GM12875 (cell line): ENCODE measurements at regions not wholly inside any gene's neighbourhood (a gene's known extent, or its start where the extent isn't known, plus 50 kb on each side); places are given as distances from the start of the nearest gene placed in this dataset.

Experiments
- H3K4me3 ChIP-seq: one replicate; pipeline ENCODE4 v1.5.1; 2011; ENCODE audit warnings: low read depth, low read length, control low read depth
- TF ChIP-seq, protein P1 (sequence below): IDR thresholded peaks from 2 replicates; pipeline ENCODE4 v1.5.1; 2011; ENCODE audit warnings: low read depth, mild to moderate bottlenecking, control low read depth, inconsistent platforms, low read length, moderate library complexity, borderline replicate concordance; ENCODE audit not compliant: insufficient read depth

DNA sequence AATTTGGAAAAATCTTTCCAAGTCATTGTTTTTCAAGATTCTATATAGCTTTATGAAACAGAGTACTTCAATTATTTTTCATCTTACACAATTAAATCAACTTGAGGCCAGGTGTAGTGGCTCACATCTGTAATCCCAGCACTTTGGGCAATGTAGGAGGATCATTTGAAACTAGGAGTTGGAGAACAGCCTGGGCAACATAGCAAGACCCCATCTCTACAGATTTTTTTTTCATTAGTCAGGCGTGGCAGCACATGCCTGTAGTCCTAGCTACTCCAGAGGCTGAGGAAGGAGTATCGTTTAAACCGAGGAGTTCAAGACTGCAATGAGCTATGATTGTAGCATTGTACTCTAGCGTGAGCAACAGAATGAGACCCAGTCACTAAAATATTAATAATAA, 72.9 kb downstream of the BMP4 start:
- TF ChIP-seq, protein P1, sequence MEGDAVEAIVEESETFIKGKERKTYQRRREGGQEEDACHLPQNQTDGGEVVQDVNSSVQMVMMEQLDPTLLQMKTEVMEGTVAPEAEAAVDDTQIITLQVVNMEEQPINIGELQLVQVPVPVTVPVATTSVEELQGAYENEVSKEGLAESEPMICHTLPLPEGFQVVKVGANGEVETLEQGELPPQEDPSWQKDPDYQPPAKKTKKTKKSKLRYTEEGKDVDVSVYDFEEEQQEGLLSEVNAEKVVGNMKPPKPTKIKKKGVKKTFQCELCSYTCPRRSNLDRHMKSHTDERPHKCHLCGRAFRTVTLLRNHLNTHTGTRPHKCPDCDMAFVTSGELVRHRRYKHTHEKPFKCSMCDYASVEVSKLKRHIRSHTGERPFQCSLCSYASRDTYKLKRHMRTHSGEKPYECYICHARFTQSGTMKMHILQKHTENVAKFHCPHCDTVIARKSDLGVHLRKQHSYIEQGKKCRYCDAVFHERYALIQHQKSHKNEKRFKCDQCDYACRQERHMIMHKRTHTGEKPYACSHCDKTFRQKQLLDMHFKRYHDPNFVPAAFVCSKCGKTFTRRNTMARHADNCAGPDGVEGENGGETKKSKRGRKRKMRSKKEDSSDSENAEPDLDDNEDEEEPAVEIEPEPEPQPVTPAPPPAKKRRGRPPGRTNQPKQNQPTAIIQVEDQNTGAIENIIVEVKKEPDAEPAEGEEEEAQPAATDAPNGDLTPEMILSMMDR: no peak
- H3K4me3 ChIP-seq: no peak overlapping the region

DNA sequence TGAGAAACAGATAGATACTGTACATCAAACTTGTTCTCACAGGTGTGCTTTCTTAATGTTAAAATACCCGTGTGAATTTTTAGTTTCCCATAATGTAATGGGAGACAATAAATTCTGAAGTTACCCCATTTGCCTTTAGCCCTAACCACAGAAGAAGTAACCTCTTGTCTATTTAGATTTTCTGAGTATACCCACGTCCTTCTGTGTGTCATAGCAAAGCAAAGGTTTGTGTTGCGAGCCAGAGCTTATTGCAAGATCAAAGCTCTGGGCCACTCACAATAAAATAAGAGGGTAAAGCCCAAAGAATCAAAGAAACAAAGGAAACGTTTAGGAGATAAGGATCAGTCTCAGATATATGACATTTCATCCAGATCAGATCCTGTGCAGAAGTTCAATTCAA, 73.9 kb downstream of the BMP4 start:
- no peak overlapping the region for H3K4me3 ChIP-seq
- TF ChIP-seq, protein P1: no peak

DNA sequence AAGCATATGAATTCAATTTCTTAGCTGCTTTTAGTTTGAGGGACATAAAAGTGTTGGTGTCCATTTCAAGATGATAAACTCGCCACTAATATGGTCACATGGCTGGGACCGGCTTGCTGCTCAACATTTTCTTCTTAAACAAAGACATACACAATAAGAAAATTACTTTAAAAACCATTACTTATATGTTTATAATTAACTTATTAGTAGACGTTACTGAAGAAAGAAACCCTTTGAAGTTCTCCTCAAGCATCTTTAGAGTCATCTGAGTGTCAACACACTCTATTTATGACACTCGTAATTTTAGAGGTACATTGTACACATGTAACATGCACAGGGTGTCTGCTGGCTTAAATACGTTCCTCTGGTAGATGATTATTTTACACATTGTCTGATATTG, 74.7 kb downstream of the BMP4 start:
- H3K4me3 ChIP-seq: no peak overlapping the region
- TF ChIP-seq, protein P1: no peak

DNA sequence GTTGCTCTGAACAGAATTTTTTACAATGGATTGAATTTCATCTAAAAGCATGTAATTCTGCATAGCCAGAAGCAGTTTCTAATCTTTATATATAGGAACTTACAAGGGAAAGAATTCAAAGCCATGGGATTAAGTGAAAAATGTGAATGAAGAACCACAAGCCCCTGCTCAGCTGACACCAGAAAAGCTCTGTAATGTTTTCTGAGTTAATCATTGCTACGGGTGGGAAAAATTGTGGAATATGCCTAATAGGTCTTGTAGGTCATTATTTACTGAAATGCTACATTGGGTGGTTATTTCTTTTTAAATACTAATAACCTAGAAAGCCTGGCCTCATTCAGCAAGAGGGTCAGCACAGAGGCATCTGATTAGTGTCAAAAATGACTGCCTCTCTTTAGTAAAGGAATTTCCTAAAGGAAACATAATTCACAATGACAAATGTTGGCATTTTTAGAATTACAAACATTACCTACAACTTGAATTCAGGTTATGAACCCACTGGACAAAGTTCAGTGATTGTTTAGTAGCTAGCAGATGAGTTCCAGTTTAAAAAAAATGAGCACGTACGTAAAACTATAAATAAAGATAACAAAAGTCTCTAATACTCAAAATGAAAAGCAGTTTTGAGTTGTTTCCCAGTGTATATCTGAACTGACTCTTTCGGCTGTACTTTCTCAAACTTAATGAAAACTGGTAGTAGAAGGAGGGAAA, 75.3 kb downstream of the BMP4 start:
- TF ChIP-seq, protein P1: no peak
- H3K4me3 ChIP-seq: no peak overlapping the region

DNA sequence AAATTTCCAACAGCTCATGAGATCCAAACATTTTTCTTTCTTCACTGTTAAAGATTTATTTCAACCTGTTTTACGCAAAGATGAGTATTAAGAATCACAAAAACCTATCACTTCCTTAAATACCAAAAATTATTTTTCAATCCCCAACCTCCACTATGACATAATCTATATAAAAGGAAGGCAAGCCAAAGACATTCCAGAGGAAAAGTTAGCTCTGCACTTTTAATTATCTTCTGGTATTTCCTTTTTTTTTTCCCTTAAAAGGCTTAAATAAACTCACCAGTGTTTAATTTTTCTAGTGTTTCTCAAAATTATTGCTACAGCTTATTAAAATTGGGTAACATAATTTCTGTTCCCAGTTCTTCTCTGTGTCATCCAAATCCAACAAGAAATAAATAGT, 75.9 kb downstream of the BMP4 start:
- TF ChIP-seq, protein P1: no peak
- H3K4me3 ChIP-seq: no peak overlapping the region

DNA sequence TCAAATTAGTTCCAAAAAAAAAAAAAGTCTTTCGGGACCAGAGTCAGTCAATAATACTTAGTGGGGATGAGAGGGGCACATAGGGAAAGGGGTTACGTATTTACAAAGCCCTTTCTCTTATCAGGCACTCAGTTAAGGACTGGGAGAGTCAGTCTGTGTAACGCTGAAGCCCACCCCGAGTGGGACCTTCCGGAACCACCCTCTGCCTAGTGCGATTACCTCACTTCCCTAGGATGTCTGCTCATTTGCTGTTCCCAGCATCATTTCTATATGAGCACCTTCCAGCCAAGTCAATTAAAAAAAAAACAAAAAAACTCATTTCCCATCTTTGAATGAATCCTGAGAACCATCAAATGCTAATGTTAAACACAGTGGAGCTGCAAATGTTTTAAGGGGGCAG, 76.9 kb downstream of the BMP4 start:
- TF ChIP-seq, protein P1: no peak
- no peak overlapping the region for H3K4me3 ChIP-seq

DNA sequence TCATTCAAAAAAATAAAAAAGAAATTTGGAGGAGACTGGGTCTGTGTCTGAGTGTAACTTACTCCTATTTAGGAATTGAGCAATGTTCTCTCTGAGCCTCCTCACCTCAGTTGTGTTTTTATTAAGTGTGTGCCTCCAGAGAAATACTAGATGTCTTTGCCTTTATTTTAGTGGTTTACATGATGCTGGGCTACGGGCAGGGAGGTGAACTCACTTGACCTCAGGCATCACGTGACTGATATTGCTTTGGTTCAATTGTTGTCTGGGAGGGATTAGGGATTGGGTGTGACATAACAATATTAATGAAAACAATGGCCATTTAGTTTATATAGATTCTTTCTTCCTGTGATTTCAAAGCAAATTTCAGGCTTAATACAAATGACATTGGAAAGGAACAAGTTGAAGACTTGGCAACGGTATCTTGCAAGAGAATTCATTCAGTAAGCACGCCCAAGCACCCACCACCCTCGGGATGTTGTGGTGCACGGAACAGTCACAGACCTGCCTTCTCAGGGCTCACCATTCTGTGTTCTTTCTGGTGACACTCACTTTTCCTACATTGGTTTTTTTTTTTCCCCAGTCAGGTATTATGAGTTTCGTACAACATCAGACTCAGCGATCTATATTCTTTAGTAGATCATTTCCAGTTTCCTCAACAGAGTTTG, 77.5 kb downstream of the BMP4 start:
- no peak overlapping the region for H3K4me3 ChIP-seq
- TF ChIP-seq, protein P1: no peak
